GM19397 (cell line): ENCODE measurements at regions not wholly inside any gene's neighbourhood (a gene's known extent, or its start where the extent isn't known, plus 50 kb on each side); places are given as distances from the start of the nearest gene placed in this dataset.
"Not testable (repeated sequence)": the region's sequence is repeated elsewhere in the genome, so short reads cannot be mapped to it uniquely, and the experiment has no call there.

Experiments used
- ATAC-seq: cut with Tn5 transposase; IDR thresholded peaks from one replicate; pipeline ENCODE4 v1.9.1; 2021; ENCODE audit warnings: mild to moderate bottlenecking, moderate library complexity; ENCODE audit not compliant: unreplicated experiment

- ATAC-seq, result no peak
These were observed 152.9 kb downstream of the SPP2 start for GRCh38 chr2:234203135-234203984.

GRCh38 chr2:234202601-234203000 is 152.1 kb downstream of the SPP2 start:
- no peak for ATAC-seq

DNA sequence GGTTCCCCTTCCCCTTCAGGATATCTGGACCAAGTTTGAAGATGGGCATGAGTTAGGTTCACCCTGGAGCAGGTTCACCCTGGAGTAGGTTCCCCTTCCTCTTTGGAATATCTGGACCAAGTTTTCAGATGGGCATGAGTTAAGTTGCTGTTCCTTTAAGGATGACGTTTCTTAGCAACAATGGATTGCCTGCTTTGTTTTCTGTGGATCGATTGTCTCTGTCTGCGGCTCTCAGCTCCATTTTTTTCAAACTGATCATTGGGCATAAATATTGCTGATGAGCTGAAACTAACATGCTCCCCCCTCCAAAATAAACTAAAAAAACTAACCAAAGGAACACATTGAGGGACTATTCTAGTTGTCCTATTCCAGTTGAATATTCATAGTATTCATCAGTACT is 149.5 kb downstream of the SPP2 start:
- no peak for ATAC-seq

- no peak for ATAC-seq
These were observed 148.5 kb downstream of the SPP2 start for GRCh38 chr2:234198976-234199375.

DNA sequence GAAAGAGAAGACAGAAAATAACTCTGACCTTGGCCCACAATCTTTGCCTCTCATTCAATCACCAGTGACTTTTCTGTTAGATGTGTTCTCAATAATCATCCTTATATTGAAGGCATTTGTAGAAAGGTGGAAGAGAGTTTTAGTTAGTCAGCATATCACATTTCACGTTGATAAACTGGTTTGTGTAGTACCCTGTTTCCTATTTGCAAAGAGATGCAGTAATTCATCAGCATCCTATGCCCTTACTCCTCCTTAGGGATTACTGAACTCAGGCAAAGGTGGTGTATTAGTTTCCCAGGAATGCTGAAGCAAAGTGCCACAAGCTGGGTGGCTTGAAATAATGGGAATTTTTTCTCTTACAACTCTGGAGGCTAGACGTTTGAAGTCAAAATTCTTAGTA is 145.0 kb downstream of the SPP2 start:
- ATAC-seq, result no peak

GRCh38 chr2:234193977-234194563 is 143.6 kb downstream of the SPP2 start:
- ATAC-seq, result no peak

DNA sequence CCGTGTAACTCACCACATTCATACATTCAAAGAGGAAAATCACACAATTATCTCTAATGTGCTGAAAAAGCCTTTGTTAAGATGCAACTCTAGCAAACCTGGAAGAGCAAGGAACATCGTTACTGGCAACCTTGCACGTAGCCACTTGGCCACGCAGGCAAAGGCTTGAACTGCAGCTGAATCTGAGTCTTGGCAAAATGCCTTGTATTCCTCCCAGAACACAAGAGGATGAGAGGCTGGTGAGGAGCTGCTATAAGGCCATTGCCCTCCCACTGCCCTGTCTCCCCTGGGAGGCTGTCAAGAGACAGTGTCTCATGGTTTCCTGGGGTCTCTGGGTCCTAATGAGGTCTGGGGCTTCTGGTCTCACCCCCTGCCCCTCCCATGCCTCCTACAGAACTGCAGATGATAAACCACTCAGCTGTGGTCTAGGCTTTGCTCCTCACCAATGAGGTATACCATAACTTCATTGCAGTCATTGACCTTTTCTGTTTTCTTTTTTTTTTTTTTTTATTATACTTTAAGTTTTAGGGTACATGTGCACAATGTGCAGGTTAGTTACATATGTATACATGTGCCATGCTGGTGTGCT is 141.4 kb downstream of the SPP2 start:
- no peak for ATAC-seq

GRCh38 chr2:234189786-234190300 is 139.3 kb downstream of the SPP2 start:
- ATAC-seq, result no peak

GRCh38 chr2:234189230-234189629 is 138.7 kb downstream of the SPP2 start:
- no peak for ATAC-seq

DNA sequence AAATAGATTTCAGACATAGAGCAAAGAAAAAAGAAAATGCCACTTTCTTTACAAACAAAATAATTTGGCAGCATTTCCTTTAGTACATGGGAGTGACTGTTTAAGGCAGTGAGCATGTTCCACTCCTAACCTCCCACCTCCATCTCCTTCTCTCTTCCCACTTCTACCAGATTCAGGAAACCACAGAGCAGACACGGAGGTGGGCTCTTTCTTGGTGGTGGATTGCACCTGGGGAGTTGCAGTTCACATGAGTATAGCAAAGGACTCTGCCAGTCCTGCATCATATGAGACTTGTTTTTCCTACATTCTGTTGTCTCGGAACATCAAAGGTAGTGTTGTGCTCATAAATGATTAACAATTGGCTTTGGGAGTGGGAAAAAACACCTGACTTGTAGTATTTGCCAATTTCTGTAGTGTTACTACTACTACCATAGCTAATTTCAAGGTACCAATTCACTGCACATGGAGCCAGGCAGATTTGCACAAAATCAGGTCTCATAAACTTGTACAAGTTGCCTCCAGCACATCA is 137.2 kb downstream of the SPP2 start:
- ATAC-seq, result no peak

DNA sequence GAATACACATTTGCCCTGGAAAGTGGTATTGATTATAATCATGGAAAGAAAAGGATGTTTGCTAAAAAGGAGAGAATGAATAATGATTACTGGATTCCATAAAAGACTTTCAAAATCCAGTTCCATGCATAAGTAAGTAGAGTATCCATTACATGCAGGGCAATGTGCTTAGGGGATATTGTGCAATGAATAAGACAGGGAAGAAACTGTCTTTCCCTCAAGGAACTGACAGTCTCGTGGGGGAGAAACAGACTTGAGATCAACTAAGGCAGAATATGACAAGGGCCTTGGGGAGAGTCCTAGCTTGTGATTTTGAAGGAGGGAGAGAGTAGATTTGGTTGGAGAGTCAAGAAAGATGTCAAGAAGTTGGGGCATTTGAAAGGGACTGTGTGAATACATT is 130.6 kb downstream of the SPP2 start:
- ATAC-seq, result no peak

DNA sequence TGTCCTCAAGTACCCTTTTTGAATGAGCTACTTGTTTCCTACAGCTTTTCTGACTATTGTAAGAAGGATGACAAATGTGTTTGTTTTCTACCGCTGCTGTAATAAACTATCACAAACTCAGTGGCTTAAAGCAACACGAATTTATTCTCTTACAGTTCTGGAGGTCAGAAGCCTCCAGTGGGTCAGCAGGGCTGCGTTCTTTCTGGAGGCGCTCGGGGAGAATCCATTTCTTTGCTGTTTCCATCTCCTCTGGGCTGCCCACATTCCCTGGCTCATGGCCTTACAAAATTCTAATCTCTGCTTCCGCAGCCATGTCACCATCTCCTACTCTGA is 128.5 kb downstream of the SPP2 start:
- ATAC-seq, result no peak

GRCh38 chr2:234178330-234179030 is 128.0 kb downstream of the SPP2 start:
- no peak for ATAC-seq

DNA sequence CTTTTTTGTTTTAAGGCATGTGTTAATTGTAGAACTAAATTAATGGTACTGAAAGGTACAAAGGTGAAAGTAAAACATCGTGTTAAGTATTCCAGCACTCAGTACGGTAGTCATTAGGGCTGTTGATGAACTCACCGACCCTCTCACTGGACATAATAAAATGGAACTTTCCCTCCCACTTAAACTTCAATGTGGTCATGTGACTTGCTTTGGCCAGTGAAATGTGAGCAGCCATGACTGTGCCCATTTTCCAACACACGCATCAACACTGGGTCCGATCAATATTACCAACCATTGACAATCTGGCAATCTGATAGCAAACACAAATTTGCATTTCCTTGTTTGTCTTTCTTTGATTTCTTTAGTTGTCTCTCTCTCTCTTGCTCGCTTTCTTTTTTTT is 125.1 kb downstream of the SPP2 start:
- no peak for ATAC-seq

DNA sequence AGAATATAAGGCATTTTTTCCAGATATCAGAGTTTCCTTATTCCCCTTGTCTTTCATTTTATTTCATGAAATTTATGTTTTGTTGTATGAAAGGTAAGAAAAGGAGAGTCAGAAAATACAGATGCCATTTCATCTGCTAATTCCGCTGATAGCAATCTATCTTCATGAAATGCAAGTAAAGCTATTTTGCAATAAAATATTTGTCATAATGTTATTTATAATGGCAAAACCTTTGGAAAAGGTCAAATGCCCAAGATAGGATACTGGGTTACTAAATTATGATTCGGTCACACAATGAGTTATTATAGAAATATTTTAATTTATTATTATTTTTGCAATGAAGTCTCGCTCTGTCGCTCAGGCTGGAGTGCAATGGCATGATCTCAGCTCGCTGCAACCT is 124.2 kb downstream of the SPP2 start:
- ATAC-seq, result no peak

GRCh38 chr2:234172532-234172931 is 122.0 kb downstream of the SPP2 start:
- ATAC-seq, result no peak

- no peak for ATAC-seq
These were observed 121.6 kb downstream of the SPP2 start for GRCh38 chr2:234172066-234172465.

- no peak for ATAC-seq
These were observed 121.2 kb downstream of the SPP2 start for GRCh38 chr2:234171666-234172065.

- no peak for ATAC-seq
These were observed 119.2 kb downstream of the SPP2 start for GRCh38 chr2:234169674-234170073.

- not testable (repeated sequence) for ATAC-seq
These were observed 118.4 kb downstream of the SPP2 start for GRCh38 chr2:234168605-234169570.
